ENCODE measurements at regions not wholly inside any gene's neighbourhood (a gene's known extent, or its start where the extent isn't known, plus 50 kb on each side); places are given as distances from the start of the nearest gene placed in this dataset.

GRCh38 chr11:43589601-43590250, 90.8 kb upstream of the HSD17B12 start:
- no peak for TF ChIP-seq CTCF (IDR thresholded peaks at IDR 0.05; ENCODE audit: poor library complexity)
- no peak for TF ChIP-seq EZH2phosphoT487 (IDR thresholded peaks at IDR 0.05; ENCODE audit: low read depth, severe bottlenecking, unreplicated experiment)

All from hepatocyte (in vitro differentiated cells).